A673 (cell line): ENCODE measurements at regions not wholly inside any gene's neighbourhood (a gene's known extent, or its start where the extent isn't known, plus 50 kb on each side); places are given as distances from the start of the nearest gene placed in this dataset.

Source experiments
- CTCF ChIP-seq: fragments of 300-800, 200-600 bp; sonication (generic); conservative IDR thresholded peaks from 2 replicates; pipeline ENCODE4 v1.5.1; 2017; ENCODE audit warnings: low read depth, mild to moderate bottlenecking, antibody characterized with exemption, low read length, moderate library complexity, mixed read lengths
- EZH2 ChIP-seq: fragments of 200-600 bp; sonication (generic); IDR thresholded peaks from 2 replicates; pipeline ENCODE4 v1.6.1; 2017; ENCODE audit warnings: borderline replicate concordance, low read depth, mild to moderate bottlenecking, mixed read lengths, antibody characterized with exemption, low read length; ENCODE audit not compliant: poor library complexity, severe bottlenecking

- TF ChIP-seq CTCF (no peak), EZH2 (no peak)
Measured at GRCh38 chr1:90591355-90591969, 125.6 kb downstream of the BARHL2 start.
